Stimulated activated CD4-positive, alpha-beta T cell treated with anti-CD3 and anti-CD28 coated beads, Interleukin-2, amount 100 ng/mL, for 24 hours (primary cell): ENCODE measurements at regions not wholly inside any gene's neighbourhood (a gene's known extent, or its start where the extent isn't known, plus 50 kb on each side); places are given as distances from the start of the nearest gene placed in this dataset.
"Not testable (repeated sequence)": the region's sequence is repeated elsewhere in the genome, so short reads cannot be mapped to it uniquely, and the experiment has no call there.

Experiments
- DNase-seq, 2 donors: peaks; one replicate each; pipeline ENCODE4 v3.0.0-alpha.2; 2020

DNA sequence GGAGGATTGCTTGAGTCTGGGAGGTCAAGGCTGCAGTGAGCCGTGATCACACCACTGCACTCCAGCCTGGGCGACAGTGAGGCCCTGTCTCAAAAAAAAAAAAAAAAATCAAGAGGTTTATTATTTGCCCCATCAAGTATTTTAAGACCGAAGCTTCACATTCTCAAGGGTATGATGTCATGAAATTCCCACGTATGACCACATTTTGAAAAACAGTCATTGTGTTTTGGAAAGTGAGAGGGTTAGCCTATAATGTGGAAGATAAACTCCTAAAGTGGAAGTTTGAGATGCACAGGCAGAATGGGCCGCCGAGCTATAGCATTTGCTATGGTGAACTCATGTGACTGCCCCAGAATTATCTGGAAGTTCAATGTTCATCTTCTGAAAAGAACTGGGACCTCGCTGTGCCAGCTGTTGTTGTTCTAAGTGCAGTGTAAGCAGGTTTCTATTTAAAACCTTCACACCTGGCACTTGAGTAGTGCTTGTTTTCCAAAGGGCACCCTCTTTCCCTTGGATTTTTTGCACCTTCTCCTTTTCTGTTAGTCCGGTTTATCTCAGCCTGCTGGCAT is 96.9 kb upstream of the SLC25A33 start:
- DNase-seq: no peak

DNA sequence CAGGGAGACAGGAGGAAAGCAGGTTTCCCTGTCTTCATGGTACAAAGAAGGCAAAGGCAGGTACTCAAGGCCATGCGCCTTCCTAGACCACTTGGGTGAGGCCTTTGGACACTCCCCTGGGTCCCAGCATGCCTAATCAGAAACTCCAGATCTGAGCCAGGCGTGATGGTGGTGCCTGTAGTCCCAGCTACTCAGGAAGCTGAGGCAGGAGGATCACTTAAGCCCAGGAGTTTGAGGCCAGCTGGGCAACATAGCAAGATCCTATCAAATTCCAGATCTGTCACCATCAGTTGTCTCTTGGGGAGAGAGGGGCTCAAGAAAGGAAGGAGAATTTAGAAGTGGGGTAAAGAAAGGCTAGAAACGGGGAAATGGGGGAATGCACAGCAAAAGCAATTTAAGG is 96.3 kb upstream of the SLC25A33 start:
- DNase-seq: no peak

DNA sequence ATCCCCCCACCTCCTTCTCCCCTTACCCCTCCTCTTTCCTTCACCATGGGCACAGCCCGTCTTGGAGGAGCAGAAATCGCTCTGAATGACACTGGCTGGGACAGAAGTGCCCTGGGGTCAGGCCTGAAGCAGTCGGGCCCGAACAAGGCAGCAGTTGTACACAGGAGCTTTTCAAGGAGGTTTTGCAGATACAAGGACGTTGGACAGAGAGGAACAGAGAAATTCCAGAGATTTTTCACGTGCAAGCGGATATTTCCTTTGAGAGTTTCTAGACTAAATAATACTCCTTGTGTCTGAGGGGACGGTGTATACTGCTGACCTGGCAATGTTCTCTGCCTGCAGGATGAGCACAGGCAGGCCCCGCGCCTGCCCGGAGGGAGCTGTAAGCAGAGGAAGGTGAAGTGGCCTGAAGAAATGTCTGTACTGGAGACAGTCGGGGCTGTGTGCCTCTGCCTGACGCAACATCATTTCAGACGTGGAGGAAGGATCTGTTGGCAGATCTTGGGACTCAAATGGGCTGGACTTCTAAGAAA is 95.3 kb upstream of the SLC25A33 start:
- DNase-seq: no peak

DNA sequence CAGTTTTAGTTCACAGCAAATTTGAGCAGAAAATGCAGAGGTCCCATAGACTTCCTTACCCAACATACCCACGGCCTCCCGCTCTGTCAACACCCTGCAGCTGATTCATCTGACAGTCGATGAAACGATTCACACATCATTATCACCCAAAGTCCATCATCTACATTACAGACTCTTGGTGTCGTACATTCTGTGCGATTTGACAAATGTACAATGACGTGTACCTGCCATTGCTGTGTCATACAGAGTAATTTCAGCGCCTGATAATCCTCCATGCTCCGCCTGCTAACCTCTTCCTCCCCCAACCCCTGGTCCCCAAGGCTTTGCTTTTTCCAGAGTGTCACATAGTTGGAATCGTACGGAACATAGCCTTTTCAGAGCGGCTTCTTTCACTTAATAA is 94.7 kb upstream of the SLC25A33 start:
- DNase-seq: no peak

DNA sequence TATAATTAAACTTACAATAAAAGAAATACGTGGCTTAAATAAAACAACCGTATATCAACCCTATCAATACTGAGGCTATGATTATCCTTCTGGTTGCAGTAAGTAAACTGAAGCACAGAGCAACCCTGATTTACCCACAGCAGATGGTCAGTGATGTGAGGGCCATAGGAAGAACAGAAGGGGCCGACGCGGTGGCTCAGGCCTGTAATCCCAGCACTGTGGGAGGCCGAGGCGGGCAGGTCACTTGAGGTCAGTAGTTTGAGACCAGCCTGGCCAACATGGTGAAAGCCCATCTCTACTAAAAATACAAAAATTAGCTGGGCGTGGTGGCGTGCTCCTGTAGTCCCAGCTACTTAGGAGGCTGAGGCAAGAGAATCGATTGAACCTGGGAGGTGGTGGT is 94.2 kb upstream of the SLC25A33 start:
- not testable (repeated sequence) for DNase-seq

DNA sequence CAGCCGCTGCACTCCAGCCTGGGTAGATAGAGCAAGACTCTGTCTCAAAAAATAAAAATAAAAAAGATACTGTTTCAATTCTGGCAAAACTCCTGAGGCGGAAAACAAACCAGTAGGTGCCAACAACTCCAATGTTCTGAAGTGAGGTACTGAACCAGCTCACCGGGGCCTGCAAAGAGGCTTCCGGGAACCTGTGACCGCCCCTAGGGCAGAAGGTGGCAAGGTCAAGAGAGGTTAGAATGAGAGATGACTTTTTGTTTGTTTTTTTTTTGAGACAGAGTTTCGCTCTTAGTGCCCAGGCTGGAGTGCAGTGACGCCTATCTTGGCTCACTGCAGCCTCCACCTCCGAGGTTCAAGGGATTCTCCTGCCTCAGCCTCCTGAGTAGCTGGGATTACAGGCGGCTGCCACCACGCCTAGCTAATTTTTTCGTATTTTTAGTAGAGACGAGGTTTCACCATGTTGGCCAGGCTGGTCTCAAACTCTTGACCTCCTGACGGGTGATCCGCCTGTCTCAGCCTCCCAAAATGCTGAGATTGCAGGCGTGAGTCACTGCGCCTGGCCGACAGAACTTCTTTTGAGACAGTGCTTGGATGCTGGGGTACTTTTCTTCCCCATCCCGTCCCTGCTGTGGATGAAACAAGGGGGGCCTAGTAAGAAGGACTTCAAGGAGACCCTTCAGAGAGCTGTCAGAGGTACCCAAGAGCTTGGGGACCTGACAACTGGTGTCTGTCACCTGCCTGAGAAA is 91.9 kb upstream of the SLC25A33 start:
- no peak for DNase-seq

DNA sequence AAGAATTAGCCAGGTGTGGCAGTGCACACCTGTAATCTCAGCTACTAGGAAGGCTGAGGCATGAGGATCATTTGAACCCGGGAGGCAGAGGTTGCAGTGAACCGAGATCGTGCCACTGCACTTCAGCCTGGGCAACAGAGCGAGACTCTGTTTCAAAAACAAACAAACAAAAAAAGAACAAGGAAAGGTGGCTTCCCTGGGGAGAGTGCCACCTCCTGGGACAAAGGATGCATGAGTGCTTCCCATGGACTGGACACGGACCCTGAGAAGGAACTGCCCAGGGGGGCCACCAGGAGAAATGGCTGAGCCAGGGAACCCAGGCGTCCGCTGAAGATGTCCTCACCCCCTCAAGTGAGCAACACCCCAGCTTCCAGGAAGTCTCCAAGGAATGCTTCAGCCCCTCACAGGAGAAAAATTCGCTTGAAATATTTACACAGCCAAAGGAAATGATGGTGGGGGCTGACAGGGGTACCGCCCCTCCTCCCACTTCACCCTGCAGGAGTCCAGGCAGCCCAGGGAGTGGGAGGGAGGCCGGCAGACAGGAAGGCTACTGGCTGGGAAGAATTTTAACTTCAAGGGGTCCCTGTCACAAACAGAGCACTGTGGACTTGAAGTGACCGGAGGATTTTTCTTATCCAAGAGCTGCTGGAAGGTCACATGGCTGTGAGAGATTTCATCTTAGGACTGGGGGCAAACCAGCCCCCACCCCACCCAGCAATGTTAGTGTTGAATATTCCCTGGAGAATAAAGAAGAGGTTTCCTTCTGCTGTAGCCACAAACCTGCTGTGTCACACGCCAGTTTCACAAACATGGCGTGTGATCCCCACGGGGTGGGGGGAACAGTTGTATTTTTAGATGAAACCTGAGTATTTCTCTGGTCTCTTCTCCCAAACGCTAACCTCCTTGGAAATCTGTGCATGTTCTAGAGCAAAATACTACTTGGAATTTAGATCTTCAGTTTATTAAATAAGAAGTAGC is 90.8 kb upstream of the SLC25A33 start:
- DNase-seq: no peak

DNA sequence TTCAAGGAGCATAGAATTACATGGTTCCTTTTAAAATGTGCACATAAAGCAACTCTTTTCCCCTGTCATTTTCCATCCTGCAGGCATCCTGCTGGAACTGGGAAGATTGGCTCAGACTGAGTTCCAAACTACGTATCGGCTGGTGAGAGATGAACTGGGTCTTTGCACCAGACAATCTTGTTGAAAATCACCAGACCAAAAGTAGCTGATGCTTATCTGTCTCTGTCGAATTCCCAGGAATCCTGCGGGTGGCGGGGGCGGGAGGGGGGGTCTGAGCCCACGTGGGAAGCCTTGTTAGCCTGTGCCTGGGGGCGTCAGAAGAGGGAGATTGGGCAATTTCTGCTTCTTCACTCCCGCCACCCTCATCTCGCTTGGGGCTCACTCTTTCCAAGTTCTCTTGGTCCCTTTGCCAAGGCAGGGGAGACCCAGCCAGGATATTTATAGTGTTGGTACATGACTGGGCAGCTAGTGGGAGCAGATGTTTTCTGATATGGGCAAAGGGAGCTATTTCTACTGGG is 90.1 kb upstream of the SLC25A33 start:
- no peak for DNase-seq

DNA sequence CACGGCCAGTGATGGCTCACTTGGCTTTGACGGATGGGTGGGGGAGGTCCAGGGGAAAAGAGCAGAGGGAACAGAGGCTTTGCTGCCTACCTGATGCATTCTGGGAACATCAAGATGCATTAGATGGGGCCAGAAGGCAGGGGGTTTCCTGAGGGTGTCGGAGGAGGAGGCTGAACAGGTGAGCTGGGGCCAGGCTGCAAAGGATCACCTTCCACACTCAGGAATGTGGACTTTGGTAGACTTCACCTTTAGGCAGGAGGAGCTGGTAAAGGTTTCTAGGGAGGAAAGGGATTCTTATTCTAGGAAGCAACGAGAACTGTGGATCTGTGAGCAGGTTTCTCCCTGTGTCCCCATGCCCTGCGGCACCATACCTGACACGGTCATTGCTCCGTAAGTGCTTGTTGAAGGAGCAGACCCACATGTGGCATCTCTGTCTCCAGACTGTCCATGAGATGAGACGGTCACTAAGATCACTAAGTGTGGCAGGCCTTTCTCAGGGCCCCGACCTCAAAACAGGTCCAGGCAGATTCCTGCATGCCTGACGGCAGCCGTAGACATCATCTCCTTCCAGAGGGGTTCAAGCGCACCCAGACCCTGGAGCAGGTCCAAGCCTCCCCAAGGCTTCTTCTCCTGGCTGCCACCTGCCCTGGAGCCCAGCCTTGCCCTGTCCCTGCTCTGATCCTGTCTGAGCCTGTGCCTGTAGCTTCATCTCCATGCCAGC is 89.1 kb upstream of the SLC25A33 start:
- DNase-seq: no peak

DNA sequence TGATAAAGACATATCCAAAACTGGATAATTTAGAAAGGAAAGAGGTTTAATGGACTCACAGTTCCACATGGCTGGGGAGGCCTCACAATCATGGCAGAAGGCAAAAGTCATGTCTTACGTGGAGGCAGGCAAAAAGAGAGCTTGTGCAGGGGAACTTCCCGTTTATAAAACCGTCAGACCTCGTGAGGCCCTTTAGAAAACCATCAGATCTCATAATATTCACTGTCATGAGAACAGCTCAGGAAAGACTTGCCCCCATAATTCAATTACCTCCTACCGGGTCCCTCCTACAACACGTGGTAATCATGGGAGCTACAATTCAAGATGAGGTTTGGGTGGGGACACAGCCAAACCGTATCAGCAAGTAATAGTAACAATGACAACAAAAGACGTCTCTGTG is 88.2 kb upstream of the SLC25A33 start:
- no peak for DNase-seq

DNA sequence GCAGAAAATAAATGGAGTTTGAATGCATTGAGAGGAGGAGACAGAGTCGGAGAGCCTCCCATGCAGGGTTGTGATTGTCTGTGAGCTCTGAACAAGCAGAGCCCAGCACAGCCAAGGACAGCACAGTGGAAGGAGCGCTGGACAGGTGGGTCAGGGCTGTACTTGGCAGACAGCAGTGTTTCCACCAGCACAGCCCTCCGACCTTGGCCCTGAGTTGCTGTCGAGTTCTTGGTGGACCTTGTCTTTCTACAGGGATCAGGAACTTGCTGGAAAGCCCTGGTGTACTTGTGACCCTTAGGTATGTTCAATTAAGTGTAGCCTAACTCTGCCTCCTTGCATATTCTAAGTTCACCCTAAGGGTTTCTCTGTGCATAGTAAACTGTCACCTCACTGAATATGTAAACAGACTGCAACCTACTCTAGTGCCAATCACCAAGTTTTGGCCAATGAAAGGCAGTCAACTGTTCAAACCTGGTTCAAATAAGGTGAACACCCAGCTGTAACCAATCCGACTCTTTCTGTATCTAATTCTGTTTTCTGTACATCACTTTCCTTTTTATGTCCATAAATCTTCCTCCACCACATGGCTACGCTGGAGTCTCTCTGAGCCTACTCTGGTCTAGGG is 86.6 kb upstream of the SLC25A33 start:
- DNase-seq: no peak

DNA sequence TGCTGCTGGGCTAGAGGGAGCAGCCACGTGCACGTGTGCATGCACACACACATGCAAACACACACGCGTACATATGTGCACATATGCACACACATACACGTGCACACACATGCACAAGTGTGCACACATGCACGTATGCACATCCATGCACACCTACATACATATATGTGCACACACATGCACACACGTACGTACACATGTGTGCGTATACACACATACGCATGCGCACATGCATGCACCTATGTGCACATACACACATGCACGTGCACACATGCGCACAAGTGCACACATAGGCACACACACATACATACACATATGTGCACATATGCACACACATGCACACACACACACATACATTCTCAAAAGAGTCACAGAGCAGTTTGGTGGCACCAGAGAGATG is 85.9 kb upstream of the SLC25A33 start:
- no peak for DNase-seq

DNA sequence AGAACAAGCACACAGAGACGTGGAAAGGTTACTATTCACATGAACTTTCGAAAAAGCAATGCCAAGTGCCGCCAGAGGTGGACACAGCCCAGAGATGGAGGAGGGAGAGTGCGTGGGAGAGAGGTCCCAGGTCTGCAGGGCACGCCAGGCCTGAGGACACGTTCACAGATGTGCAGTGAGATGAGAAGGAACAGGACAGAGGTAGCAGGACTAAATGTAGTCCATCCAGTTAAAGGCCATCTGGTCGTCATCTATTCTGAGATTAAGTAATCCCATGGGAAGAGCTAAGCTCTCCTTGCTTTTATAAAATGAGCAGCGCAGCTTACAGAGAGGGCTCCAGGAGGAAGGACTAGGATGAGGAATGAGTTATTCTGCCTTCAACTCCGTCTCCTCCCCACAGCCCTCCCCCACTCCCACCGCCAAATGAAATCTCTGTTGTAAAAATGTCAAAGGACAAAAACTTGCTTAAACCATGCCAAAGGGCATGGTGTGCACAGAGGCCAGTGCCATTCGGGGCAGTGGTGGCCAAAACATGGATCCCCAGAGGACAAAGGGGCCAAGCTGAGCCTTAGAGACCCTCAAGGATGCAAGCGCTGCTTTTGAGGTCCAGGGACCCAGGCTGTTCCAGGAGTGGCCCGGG is 85.4 kb upstream of the SLC25A33 start:
- no peak for DNase-seq

DNA sequence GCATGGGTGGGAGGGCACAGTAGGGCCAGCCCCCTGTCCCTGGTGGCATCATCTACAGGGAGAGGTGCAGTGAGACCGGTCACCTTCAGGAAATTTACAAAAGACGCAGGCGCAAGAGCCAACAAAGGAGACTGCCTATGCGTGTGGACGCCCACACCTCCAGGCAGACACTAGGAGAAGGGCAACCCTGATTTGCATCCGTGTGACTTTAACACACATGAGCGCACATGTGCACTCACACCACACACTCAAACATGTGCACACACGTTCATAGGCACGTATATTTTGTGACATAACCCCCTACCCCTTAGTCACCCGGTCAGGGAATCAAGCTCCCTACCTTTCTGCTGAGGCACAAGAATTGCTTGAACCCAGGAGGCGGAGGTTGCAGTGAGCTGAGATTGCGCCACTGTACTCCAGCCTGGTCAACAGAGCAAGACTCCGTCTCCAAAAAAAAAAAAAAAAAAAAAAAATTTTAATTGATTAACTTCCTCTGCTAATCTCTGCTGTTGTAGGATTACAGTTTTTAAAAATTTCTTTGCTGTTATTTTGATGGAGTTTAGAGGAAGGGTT is 84.7 kb upstream of the SLC25A33 start:
- no peak for DNase-seq

DNA sequence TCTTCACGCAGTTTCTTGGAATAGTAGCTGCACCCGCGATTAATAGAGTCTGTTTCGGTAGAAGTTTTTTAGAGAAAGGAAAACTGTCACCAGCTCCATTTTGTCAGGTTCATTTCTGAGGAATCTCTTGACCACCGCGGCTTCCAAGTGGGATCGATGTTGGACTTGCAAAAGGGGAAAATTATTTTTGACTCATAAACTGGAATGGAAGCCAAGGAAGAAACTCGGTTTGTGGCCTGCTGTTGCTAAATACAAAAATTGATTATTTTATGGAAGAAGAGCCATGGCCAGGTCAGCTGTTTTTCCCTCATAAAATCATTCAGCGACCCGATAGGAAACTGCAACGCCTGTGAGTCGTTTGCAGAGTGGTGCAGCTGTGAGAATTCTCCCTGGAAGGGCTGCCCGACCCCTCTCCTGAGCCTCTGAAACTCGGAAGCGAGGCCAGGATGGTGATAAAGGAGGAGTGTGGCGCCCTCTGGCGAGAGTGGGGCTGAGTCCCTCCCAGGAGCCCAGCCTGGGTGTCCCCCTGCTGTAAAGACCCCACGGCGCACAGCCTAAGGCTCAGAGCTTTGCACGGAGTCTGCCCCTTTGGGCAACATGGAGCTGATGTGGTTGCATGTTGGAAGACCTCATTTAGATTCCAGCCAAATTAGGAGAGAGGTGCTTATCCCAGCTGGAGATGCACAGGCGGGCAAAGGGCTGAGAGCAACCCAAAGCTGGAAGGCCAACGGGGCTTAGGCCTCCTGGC is 83.6 kb upstream of the SLC25A33 start:
- peak; percentile 76 to 77 for DNase-seq

DNA sequence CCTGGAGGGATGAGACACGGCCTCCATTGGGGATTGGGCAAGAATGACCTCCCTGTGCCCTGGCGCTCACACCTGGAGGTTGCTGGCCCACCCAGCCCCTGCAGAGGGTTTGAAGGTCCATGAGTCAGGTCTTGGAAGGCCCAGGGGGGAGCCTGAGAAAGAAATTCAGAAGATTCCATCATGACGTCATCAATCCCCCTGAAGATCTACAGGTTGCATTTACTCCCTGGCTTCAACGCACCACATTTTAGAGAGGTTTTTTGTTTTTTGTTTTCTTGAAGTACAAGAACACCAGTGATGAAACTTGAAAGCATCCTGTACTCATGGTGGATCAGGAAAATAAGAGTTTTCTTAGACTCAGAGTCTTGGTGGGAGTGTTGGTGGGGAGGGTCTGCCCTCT is 82.4 kb upstream of the SLC25A33 start:
- no peak for DNase-seq

DNA sequence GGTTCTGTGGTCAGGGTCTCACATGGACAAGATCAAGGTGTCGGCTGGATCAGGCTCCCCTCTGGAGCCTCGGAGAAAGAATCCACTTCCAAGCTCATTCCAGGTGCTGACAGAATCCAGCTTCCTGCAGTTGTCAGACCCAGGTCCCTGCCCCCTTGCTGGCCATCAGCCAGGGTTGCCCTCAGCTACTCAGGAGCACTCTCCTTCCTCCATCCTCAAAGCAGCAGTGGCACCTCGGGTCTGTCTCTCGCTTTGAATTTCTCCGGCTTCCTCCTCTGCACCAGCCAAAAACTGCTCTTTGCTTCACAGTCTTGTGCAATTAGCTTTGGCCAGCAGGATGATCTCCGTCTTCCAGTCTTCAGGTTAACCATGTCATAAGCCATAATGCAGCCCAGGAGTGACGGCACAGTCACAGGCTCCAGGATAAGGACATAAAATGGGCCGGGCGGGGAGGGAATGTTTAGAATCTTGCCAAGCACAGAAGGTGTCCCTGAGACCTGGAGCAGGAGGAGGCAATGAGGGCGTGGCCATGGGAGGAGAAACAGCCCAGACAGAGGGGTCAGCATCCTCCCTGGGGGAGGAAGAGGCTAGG is 79.4 kb upstream of the SLC25A33 start:
- DNase-seq: no peak

DNA sequence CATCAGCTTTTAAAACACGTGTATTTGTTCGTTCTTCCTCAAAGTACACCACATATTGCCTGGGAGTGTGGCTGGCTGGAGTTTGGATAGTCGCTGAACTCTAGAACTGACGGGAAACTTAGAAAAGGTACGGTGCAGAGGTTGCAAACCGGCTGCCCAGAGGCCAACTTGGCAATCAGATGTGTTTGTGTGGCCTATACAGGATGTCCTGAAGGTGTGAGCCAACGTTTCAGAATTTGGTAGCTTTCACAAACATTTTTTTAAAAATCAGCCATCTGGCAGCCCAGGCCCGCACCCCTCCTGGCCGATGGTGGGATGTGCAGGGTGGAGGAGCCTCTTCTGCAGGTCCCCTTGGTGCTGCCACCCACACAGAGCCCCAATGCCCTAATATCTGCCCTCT is 73.6 kb upstream of the SLC25A33 start:
- DNase-seq: no peak

DNA sequence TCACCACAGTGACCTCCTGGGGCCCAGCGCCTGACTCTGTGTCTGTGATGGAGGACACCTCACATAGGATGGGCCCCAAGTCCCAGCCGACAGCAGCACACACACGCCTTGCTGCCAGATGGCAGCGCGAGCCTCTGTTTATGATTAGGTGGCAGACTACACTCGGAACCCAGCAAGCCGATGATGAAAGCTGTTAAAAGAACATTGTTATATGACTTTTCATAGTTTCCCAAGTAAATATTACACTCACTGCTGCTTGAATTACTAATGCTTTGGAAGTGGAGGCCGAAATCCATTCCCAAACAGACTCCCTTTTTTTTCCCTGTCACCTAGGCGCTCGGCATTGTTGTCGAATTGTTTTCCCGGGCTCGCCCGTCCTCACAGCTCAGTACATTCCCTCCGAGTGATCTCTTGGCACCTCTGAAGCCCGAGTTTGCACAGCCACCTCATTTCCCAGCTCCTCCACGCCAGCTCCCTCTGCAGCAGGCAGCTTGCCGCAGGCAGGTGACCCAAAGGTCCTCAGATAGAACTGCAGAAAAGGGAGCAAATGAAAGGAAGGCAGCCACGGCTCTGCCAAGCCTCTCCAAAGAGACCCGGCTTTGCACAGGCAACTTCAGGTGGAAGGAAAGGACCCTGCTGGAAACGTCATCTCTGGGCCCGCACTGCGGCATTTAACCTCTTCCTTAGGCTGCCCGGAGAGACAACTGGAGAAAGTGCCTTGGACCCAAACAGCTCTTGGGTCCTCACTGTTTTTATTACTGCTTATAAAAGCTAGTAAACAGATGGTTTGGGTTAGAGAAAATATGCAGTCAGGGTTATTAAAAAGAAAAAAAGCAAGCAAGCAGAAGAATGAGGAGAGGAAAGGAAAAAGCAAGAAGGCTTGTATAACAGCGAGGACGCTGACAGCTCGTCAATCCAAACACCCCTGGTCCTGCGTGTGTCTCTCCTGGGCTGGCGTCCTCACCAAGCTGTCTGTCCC is 72.2 kb upstream of the SLC25A33 start:
- no peak for DNase-seq
